Lung (tissue), 11 donors: ENCODE measurements at regions not wholly inside any gene's neighbourhood (a gene's known extent, or its start where the extent isn't known, plus 50 kb on each side); places are given as distances from the start of the nearest gene placed in this dataset.

Experiments used
- ATAC-seq: fragments of 200-7000 bp; cut with Tn5 transposase; one replicate; pipeline ENCODE4 v1.9.1; 2020; ENCODE audit warnings: moderate number of reproducible peaks; ENCODE audit not compliant: insufficient read depth, low FRiP score
- DNase-seq, 3 donors: peaks; one replicate each; pipeline ENCODE4 v3.0.0-alpha.2; 2013 to 2017
- H3K27ac ChIP-seq, 2 donors: one replicate each; pipeline ENCODE4 v1.5.1; 2013; ENCODE audit warnings: mild to moderate bottlenecking in 2 of 2, moderate library complexity in 2 of 2, control low read depth in 1 of 2, inconsistent platforms in 1 of 2, low read depth in 1 of 2, low read length in 1 of 2
- H3K27me3 ChIP-seq, 3 donors: one replicate each; pipeline ENCODE4 v1.5.1; 2013; ENCODE audit warnings: low read length in 2 of 3; ENCODE audit not compliant: control insufficient read depth in 3 of 3, insufficient read depth in 3 of 3
- H3K36me3 ChIP-seq, 4 donors: one replicate each; pipeline ENCODE4 v1.5.1; 2013; ENCODE audit warnings: low read length in 4 of 4, mild to moderate bottlenecking in 1 of 4, moderate library complexity in 1 of 4; ENCODE audit not compliant: control insufficient read depth in 4 of 4, insufficient read depth in 4 of 4
- H3K4me1 ChIP-seq, 5 donors: one replicate each; pipeline ENCODE4 v1.5.1; 2013; ENCODE audit warnings: low read length in 5 of 5, mild to moderate bottlenecking in 2 of 5, moderate library complexity in 1 of 5; ENCODE audit not compliant: control insufficient read depth in 5 of 5, insufficient read depth in 5 of 5
- H3K4me3 ChIP-seq: one replicate; pipeline ENCODE4 v1.5.1; 2013; ENCODE audit warnings: mild to moderate bottlenecking, control low read depth, moderate library complexity
- H3K9ac ChIP-seq, 2 donors: one replicate each; pipeline ENCODE4 v1.5.1; 2013; ENCODE audit warnings: low read length in 2 of 2, control low read depth in 1 of 2; ENCODE audit not compliant: insufficient read depth in 1 of 2
- H3K9me3 ChIP-seq, 4 donors: one replicate each; pipeline ENCODE4 v1.5.1; 2013; ENCODE audit warnings: low read length in 3 of 4, mild to moderate bottlenecking in 1 of 4, moderate library complexity in 1 of 4; ENCODE audit not compliant: control insufficient read depth in 4 of 4, insufficient read depth in 3 of 4
- WGBS, 2 donors: extraction: QIAGEN DNeasy Blood & Tissue Kit; methylation state at CpG; one replicate each; pipeline ENCODE4 v1.1.7; 2013; 5-methylcytosine and 5-hydroxymethylcytosine counted together
- TF ChIP-seq, protein P1 (sequence below): IDR thresholded peaks from 2 replicates; pipeline ENCODE4 v1.5.1; 2012; ENCODE audit warnings: mild to moderate bottlenecking; ENCODE audit errors: control extremely low read depth, extremely low read depth
- donor health status: control.
- donor health status: control.
- donor health status: Bipolar disorder and iron deficiency.
- donor health status: healthy.
- donor health status: DM: yes; HTN: yes; CAD: no.

DNA sequence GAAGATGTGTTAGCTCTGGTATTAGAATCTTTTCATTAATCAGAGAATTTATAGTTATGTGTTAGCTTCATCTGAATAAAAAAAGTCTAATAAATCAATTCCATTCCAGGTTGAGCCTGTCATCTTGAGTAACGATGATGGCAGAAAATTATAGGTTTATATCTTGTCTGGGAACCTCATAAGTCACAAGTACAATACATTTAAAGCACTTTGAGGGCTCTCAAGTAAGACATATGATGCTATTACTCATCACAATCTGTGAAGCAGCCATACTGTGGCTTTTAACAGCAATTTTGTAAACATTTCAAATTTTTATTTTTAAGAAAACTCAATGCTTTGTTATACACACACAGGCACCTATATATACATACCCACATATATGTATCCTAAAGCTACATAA, 484.1 kb upstream of the VRK2 start:
- Histone ChIP-seq H3K27me3 (no peaks in the 10 kb centered on the region), H3K4me1 (no peaks in the 10 kb centered on the region), H3K4me3 (no peak overlapping the region), H3K36me3 (no peaks in the 10 kb centered on the region), H3K27ac (no peak overlapping the region), H3K9ac (no peak overlapping the region), H3K9me3 (no peaks in the 10 kb centered on the region)
- no peak for DNase-seq
- TF ChIP-seq, protein P1, sequence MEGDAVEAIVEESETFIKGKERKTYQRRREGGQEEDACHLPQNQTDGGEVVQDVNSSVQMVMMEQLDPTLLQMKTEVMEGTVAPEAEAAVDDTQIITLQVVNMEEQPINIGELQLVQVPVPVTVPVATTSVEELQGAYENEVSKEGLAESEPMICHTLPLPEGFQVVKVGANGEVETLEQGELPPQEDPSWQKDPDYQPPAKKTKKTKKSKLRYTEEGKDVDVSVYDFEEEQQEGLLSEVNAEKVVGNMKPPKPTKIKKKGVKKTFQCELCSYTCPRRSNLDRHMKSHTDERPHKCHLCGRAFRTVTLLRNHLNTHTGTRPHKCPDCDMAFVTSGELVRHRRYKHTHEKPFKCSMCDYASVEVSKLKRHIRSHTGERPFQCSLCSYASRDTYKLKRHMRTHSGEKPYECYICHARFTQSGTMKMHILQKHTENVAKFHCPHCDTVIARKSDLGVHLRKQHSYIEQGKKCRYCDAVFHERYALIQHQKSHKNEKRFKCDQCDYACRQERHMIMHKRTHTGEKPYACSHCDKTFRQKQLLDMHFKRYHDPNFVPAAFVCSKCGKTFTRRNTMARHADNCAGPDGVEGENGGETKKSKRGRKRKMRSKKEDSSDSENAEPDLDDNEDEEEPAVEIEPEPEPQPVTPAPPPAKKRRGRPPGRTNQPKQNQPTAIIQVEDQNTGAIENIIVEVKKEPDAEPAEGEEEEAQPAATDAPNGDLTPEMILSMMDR, result no peak
- 74 to 86% methylated on average over 1 of the region's 1 CpG for WGBS, 2 donors
- no peak for ATAC-seq

DNA sequence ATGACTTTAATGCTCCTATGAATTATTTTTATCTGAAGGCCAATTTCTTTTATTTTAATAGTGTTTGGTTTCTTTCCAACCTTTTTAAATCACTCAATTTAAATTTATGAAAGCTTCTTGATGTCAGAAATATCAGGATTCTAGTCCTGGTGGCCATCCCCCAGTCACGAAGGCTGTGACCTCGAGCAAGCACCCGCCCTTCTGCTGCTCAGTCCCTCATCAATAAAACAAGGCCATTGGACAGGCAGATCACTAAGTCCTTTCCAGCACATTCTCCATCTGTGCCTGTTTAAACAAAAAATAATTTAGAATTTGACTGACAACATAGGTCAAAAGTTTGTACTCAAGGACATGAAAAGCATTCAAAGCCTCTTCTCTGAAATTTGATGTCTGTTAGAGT, 483.6 kb upstream of the VRK2 start:
- H3K4me3 ChIP-seq, result no peak overlapping the region
- H3K27me3 ChIP-seq, result no peaks in the 10 kb centered on the region
- H3K9me3 ChIP-seq, result no peaks in the 10 kb centered on the region
- TF ChIP-seq, protein P1, result no peak
- 78 to 88% methylated on average over 3 of the region's 3 CpGs for WGBS, 2 donors
- H3K9ac ChIP-seq, result no peak overlapping the region
- no peaks in the 10 kb centered on the region for H3K36me3 ChIP-seq
- H3K4me1 ChIP-seq, result no peaks in the 10 kb centered on the region
- DNase-seq (no peak), ATAC-seq (no peak)
- H3K27ac ChIP-seq, result no peak overlapping the region

DNA sequence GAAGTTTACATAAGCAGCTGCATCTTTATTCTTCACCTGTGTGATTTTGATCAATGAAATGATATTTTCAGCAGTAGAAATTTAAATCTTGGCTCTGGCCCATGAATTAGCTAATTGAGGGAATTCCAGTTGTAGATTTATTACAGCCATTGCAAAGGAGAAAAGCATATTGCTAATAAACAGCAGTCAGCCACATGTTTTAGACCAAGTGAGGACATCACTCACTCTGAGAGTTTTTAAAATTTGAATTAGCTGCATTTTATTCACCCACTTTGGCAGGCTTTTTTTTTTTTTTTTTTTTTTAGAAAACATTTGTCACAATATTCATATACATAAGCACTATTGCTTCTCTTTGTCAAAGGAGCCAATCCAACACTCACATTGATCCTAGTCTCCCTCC, 479.4 kb upstream of the VRK2 start:
- Histone ChIP-seq H3K4me1 (no peaks in the 10 kb centered on the region), H3K27ac (no peak overlapping the region), H3K9me3 (no peaks in the 10 kb centered on the region), H3K36me3 (no peaks in the 10 kb centered on the region), H3K27me3 (no peaks in the 10 kb centered on the region), H3K9ac (no peak overlapping the region), H3K4me3 (no peak overlapping the region)
- ATAC-seq (no peak), DNase-seq (no peak)
- TF ChIP-seq, protein P1, result no peak

DNA sequence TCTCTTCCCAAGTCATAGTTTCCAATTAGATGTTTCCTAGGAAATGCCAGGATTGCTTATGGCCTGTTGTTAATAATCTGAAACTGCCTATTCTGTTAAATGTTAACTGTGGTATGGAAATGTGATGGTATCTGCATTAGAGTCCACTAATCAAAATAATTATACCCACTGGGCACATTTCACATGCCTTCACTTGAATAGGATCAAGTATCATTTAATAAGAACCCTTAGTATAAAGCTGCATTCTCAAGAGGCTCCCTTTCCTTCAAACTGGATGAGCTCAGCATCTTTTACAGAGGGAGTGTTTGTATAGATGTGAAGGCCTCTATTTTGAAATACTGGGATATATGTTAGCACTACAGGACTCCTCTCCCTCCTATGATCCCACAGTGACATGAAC, 477.2 kb upstream of the VRK2 start:
- no peaks in the 10 kb centered on the region for H3K9me3 ChIP-seq

More for the DNA sequence above, 477.2 kb upstream of the VRK2 start:
- Histone ChIP-seq H3K9ac (no peak overlapping the region), H3K4me1 (no peaks in the 10 kb centered on the region), H3K27me3 (no peaks in the 10 kb centered on the region), H3K27ac (no peak overlapping the region), H3K4me3 (no peak overlapping the region), H3K36me3 (no peaks in the 10 kb centered on the region)
- DNase-seq (no peak), ATAC-seq (no peak)
- TF ChIP-seq, protein P1, result no peak
